SH-SY5Y (cell line): ENCODE measurements at regions not wholly inside any gene's neighbourhood (a gene's known extent, or its start where the extent isn't known, plus 50 kb on each side); places are given as distances from the start of the nearest gene placed in this dataset.

Experiments
- GATA2 ChIP-seq: IDR thresholded peaks from 2 replicates; pipeline ENCODE4 v1.6.1; 2011; ENCODE audit warnings: mild to moderate bottlenecking, low read depth, low read length
- GATA3 ChIP-seq: IDR thresholded peaks from 2 replicates; pipeline ENCODE4 v1.6.1; 2011; ENCODE audit warnings: low read depth, mild to moderate bottlenecking, low read length, moderate library complexity

DNA sequence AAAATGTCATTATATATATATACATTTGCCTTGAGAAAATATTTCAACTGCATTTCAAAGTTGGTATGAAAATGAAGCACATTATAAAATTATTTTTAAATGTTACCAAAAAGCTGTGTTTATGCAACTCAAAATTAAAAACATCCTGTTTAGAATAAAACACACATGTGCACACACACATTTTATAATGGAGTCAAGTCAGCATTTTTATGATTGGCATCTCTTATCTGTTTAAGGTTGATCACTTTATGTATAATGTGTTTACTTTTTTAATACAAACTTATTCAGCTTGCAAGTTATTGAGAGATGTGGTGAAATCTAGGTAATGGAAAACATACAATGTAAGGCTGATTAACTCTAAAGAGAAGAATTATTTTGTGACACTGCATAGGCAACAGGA is 80.4 kb downstream of the IFI44 start:
- TF ChIP-seq GATA2 (no peak), GATA3 (no peak)
